ENCODE measurements at regions not wholly inside any gene's neighbourhood (a gene's known extent, or its start where the extent isn't known, plus 50 kb on each side); places are given as distances from the start of the nearest gene placed in this dataset.

- H3K9me1 ChIP-seq (ENCODE audit: insufficient read depth, low read length): no peaks in the 10 kb centered on the region
- H2BK20ac ChIP-seq (ENCODE audit: low read depth, low read length): no peak overlapping the region
- no peak overlapping the region for H3K27ac ChIP-seq (ENCODE audit: insufficient read depth, low read length)
- no peaks in the 10 kb centered on the region for H3K36me3 ChIP-seq (ENCODE audit: control insufficient read depth, insufficient read depth, low read length)
- no peaks in the 10 kb centered on the region for H3K79me1 ChIP-seq (ENCODE audit: low read depth in 1 of 2, low read length in 2 of 2)
- no peak overlapping the region for H2BK120ac ChIP-seq (ENCODE audit: low read depth, low read length)
- POLR2A ChIA-PET (ENCODE audit: unreplicated experiment): no interaction called here
- H4K5ac ChIP-seq (ENCODE audit: low read depth, low read length): no peak overlapping the region
- intact Hi-C loops (cut with micrococcal nuclease): no loop called here
- no peak overlapping the region for H3K18ac ChIP-seq (ENCODE audit: low read depth, low read length)
- no peak for DNase-seq
- no CpG with 5 or more reads among the region's 6 CpGs for WGBS, 2 experiments (ENCODE audit: extremely low coverage in 2 of 2, insufficient read length in 1 of 2)
- H2AFZ ChIP-seq (replicated peaks; ENCODE audit: low read length, poor library complexity): no peak overlapping the region
- no peak overlapping the region for H3K14ac ChIP-seq (replicated peaks; ENCODE audit: low read depth, low read length)
- H3K4me1 ChIP-seq (ENCODE audit: control insufficient read depth, insufficient read depth, low read length): no peaks in the 10 kb centered on the region
- no peak overlapping the region for H3K4ac ChIP-seq (ENCODE audit: low read depth, low read length)
- no peak overlapping the region for H2AK9ac ChIP-seq (replicated peaks; ENCODE audit: low read depth, low read length, poor library complexity)
- no peak overlapping the region for H3K4me3 ChIP-seq (ENCODE audit: insufficient read depth, low read depth, low read length)
- no peaks in the 10 kb centered on the region for H3K27me3 ChIP-seq (ENCODE audit: control insufficient read depth, insufficient read depth, low read length)
- no peak overlapping the region for H3K9ac ChIP-seq (ENCODE audit: low read depth, low read length)
- no peak for ATAC-seq (ENCODE audit: low read depth)
- H2AK5ac ChIP-seq (ENCODE audit: low read depth, low read length): no peak overlapping the region
- dilution Hi-C loops (cut with HindIII; ENCODE audit: low sequenced_read_pairs, unreplicated experiment): no loop called here
- H3K56ac ChIP-seq (ENCODE audit: extremely low read depth, insufficient read depth, low read length): no peak overlapping the region
- H4K20me1 ChIP-seq (ENCODE audit: insufficient read depth, low read length): no peaks in the 10 kb centered on the region
- H3K4me2 ChIP-seq (ENCODE audit: low read depth, low read length): no peak overlapping the region
- BruUV-seq (replicated peaks): no TSS peak
- H2BK5ac ChIP-seq (ENCODE audit: low read depth, low read length, poor library complexity, severe bottlenecking): no peak overlapping the region
- TF ChIP-seq FOS (IDR thresholded peaks at IDR 0.05; ENCODE audit: low read depth, low read length): no peak
- TF ChIP-seq MAFK (IDR thresholded peaks at IDR 0.05; ENCODE audit: low read depth, low read length): no peak
- no peak for TF ChIP-seq CTCF (conservative IDR thresholded peaks at IDR 0.05; ENCODE audit: low read depth, low read length)
- TF ChIP-seq NFE2L2 (IDR thresholded peaks at IDR 0.05; ENCODE audit: low read depth, low read length): no peak
- no peak for TF ChIP-seq ELK1 (IDR thresholded peaks at IDR 0.05; ENCODE audit: borderline replicate concordance, low read depth, low read length)
- TF ChIP-seq RAD21 (IDR thresholded peaks at IDR 0.05; ENCODE audit: low read length): no peak
- no peak for TF ChIP-seq POLR2A (IDR thresholded peaks at IDR 0.05; ENCODE audit: low read depth, low read length)
- TF ChIP-seq CEBPB (IDR thresholded peaks at IDR 0.05; ENCODE audit: low read depth, low read length): no peak
- no peak for TF ChIP-seq MAZ (IDR thresholded peaks at IDR 0.05; ENCODE audit: borderline replicate concordance, low read depth, low read length)
- TF ChIP-seq CHD1 (IDR thresholded peaks at IDR 0.05; ENCODE audit: low read depth, low read length): no peak
- no peak for TF ChIP-seq USF2 (IDR thresholded peaks at IDR 0.05; ENCODE audit: low read depth, low read length)
- no peak for TF ChIP-seq RFX5 (IDR thresholded peaks at IDR 0.05; ENCODE audit: low read depth, low read length)
- no peak for TF ChIP-seq SMC3 (IDR thresholded peaks at IDR 0.05; ENCODE audit: low read depth, low read length)
- TF ChIP-seq BHLHE40 (IDR thresholded peaks at IDR 0.05; ENCODE audit: low read depth, low read length): no peak
- no peak for TF ChIP-seq RCOR1 (IDR thresholded peaks at IDR 0.05; ENCODE audit: insufficient replicate concordance, low read length)
- no peak for TF ChIP-seq MXI1 (IDR thresholded peaks at IDR 0.05; ENCODE audit: borderline replicate concordance, low read depth, low read length)
- H3K9me3 ChIP-seq (ENCODE audit: control insufficient read depth, insufficient read depth, low read length): no peaks in the 10 kb centered on the region
- H2BK15ac ChIP-seq (ENCODE audit: low read depth, low read length): no peak overlapping the region
- H4K8ac ChIP-seq (ENCODE audit: low read depth in 2 of 2, low read length in 2 of 2): no peak overlapping the region
- CTCF ChIA-PET: no interaction called here
- H4K91ac ChIP-seq (ENCODE audit: insufficient read depth, low read depth, low read length): no peak overlapping the region
- no peak overlapping the region for H3K23ac ChIP-seq (ENCODE audit: low read depth, low read length)
- in situ Hi-C loops (cut with MboI; ENCODE audit: low sequenced_read_pairs): no loop called here
Observed at GRCh38 chr7:118061386-118061785, 122.6 kb upstream of the LSM8 start.

All from IMR-90 (cell line).